PC-3 (cell line): ENCODE measurements at regions not wholly inside any gene's neighbourhood (a gene's known extent, or its start where the extent isn't known, plus 50 kb on each side); places are given as distances from the start of the nearest gene placed in this dataset.

Experiments
- EZH2 ChIP-seq: fragments of 300-600 bp; sonication (generic); IDR thresholded peaks from one replicate; pipeline ENCODE4 v1.6.1; 2017; ENCODE audit warnings: antibody characterized with exemption, mild to moderate bottlenecking, low read length; ENCODE audit not compliant: unreplicated experiment
- TF ChIP-seq, protein P1 (sequence below): fragments of 300-600 bp; sonication (generic); conservative IDR thresholded peaks from 2 replicates; pipeline ENCODE4 v1.5.1; 2017; ENCODE audit warnings: antibody characterized with exemption, low read depth, mild to moderate bottlenecking, low read length

DNA sequence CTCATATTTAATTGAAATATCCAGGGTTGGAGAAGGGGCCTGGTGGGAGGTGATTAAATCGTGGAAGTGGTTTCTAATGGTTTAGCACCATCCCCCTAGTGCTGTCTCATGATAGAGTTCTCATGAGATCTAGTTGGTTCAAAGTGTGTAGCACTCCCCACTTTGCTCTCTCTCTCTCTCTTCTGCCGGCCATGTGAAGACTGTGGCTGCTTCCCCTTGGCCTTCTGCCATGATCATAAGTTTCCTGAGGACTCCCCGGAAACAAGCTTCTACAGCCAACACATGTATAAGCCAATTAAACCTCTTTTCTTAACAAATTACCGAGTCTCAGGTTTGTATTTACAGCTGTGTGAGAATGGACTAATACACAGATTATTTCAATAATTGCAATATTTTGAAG, 305.8 kb upstream of the KCND2 start:
- TF ChIP-seq, protein P1, sequence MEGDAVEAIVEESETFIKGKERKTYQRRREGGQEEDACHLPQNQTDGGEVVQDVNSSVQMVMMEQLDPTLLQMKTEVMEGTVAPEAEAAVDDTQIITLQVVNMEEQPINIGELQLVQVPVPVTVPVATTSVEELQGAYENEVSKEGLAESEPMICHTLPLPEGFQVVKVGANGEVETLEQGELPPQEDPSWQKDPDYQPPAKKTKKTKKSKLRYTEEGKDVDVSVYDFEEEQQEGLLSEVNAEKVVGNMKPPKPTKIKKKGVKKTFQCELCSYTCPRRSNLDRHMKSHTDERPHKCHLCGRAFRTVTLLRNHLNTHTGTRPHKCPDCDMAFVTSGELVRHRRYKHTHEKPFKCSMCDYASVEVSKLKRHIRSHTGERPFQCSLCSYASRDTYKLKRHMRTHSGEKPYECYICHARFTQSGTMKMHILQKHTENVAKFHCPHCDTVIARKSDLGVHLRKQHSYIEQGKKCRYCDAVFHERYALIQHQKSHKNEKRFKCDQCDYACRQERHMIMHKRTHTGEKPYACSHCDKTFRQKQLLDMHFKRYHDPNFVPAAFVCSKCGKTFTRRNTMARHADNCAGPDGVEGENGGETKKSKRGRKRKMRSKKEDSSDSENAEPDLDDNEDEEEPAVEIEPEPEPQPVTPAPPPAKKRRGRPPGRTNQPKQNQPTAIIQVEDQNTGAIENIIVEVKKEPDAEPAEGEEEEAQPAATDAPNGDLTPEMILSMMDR, result no peak
- TF ChIP-seq EZH2, result no peak
